ENCODE measurements at regions not wholly inside any gene's neighbourhood (a gene's known extent, or its start where the extent isn't known, plus 50 kb on each side); places are given as distances from the start of the nearest gene placed in this dataset.

GRCh38 chr16:59848296-59848695 is 1114.2 kb upstream of the GOT2 start (continued):
- TF ChIP-seq, protein P1, sequence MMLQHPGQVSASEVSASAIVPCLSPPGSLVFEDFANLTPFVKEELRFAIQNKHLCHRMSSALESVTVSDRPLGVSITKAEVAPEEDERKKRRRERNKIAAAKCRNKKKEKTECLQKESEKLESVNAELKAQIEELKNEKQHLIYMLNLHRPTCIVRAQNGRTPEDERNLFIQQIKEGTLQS (IDR thresholded peaks at IDR 0.05; ENCODE audit: borderline replicate concordance, extremely low read depth, low read depth, low read length): no peak
- TF ChIP-seq NKRF (conservative IDR thresholded peaks at IDR 0.05) (no peak), ETV6 (conservative IDR thresholded peaks at IDR 0.05 in 1 of 2, IDR thresholded peaks at IDR 0.05 in 1 of 2; ENCODE audit: borderline replicate concordance in 1 of 2, low read depth in 1 of 2) (no peak)

- H3K36me3 ChIP-seq (ENCODE audit: control insufficient read depth in 2 of 2, insufficient read depth in 2 of 2, low read length in 1 of 2): no peaks in the 10 kb centered on the region
- ChIA-PET POLR2A (no interaction called here), SMC1A (ENCODE audit: uncharacterized antibody, unreplicated experiment) (no interaction called here), RAD21 (ENCODE audit: unreplicated experiment) (no interaction called here), CTCF (no interaction called here)
- H3K9me3 ChIP-seq (replicated peaks; ENCODE audit: control insufficient read depth, insufficient read depth, low read length): no peaks in the 10 kb centered on the region
- no peak overlapping the region for H3K27ac ChIP-seq (ENCODE audit: control insufficient read depth, insufficient read depth)
- in situ Hi-C loops (cut with MboI) (no loop called here), intact Hi-C loops (cut with micrococcal nuclease; ENCODE audit: unreplicated experiment) (no loop called here)
- FAIRE-seq (no peak), ATAC-seq (no peak), DNase-seq (ENCODE audit: low read depth, low spot score) (no peak)
- TF ChIP-seq ZNF622 (IDR thresholded peaks at IDR 0.05) (no peak), CREM (IDR thresholded peaks at IDR 0.05; ENCODE audit: low read depth) (no peak), SIN3A (IDR thresholded peaks at IDR 0.05; ENCODE audit: low read depth, low read length) (no peak), ZNF384 (IDR thresholded peaks at IDR 0.05; ENCODE audit: borderline replicate concordance, low read depth, low read length) (no peak), SP1 (IDR thresholded peaks at IDR 0.05; ENCODE audit: low read depth, low read length) (no peak), CBFB (IDR thresholded peaks at IDR 0.05; ENCODE audit: low read depth) (no peak), IKZF2 (IDR thresholded peaks at IDR 0.05) (no peak), USF2 (IDR thresholded peaks at IDR 0.05; ENCODE audit: borderline replicate concordance, low read depth, low read length) (no peak)
- TF ChIP-seq, protein P1 (IDR thresholded peaks at IDR 0.05; ENCODE audit: borderline replicate concordance, extremely low read depth, low read depth, low read length): no peak
- H3K9ac ChIP-seq (ENCODE audit: control insufficient read depth, insufficient read depth, low read length): no peak overlapping the region
- no peaks in the 10 kb centered on the region for H3K79me2 ChIP-seq (ENCODE audit: control insufficient read depth, insufficient read depth, low read length)
- no TSS peak for BruUV-seq (replicated peaks)
- no peak overlapping the region for H2AFZ ChIP-seq (ENCODE audit: control insufficient read depth, low read depth, low read length)
- no peak overlapping the region for H3K4me2 ChIP-seq (ENCODE audit: control insufficient read depth, insufficient read depth)
- no peaks in the 10 kb centered on the region for H4K20me1 ChIP-seq (ENCODE audit: control insufficient read depth, insufficient read depth)
- no peaks in the 10 kb centered on the region for H3K4me1 ChIP-seq (ENCODE audit: control insufficient read depth, insufficient read depth, low read length)
- H3K4me3 ChIP-seq: no peak overlapping the region
- H3K27me3 ChIP-seq (replicated peaks in 1 of 2; ENCODE audit: control insufficient read depth in 2 of 2, insufficient read depth in 2 of 2, low read length in 1 of 2): no peaks in the 10 kb centered on the region
- WGBS (ENCODE audit: insufficient coverage, insufficient replicate concordance, low lambda C conversion rate, missing lambda C conversion rate): 67% methylated on average over 3 of the region's 3 CpGs
These were observed 1106.1 kb upstream of the GOT2 start for GRCh38 chr16:59840169-59840568.
